SU-DHL-6 (cell line): ENCODE measurements at regions not wholly inside any gene's neighbourhood (a gene's known extent, or its start where the extent isn't known, plus 50 kb on each side); places are given as distances from the start of the nearest gene placed in this dataset.

Experiments
- EZH2phosphoT487 ChIP-seq: fragments of 200-600 bp; sonication (generic), shearing (Covaris generic); conservative IDR thresholded peaks from 2 replicates; pipeline ENCODE4 v1.6.1; 2018; ENCODE audit warnings: mild to moderate bottlenecking, antibody characterized with exemption, low read length, moderate library complexity, mixed read lengths
- TF ChIP-seq, protein P1 (sequence below): fragments of 200-600 bp; sonication (generic); IDR thresholded peaks from one replicate; pipeline ENCODE4 v1.5.1; 2017; ENCODE audit warnings: antibody characterized with exemption, mild to moderate bottlenecking, low read length, moderate library complexity; ENCODE audit not compliant: insufficient read depth, poor library complexity, severe bottlenecking

DNA sequence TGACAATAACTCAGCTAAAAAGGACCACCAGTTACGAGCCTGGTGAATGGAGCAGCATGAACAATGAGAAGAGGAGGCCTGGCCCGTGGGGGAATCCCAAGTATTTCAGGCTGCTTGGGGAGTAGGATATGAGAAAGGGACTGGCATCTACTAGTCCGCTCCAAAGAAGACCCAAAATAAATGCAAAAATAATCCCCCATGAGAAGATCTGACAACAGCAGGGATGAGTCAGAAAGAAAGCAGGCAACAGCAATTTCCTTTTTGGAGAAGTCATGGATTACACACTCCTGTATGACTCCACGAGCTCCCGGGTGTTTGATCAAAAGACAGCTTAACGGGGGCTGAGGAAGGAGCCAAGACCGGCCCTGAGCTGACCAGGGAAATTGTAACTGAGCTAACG, 111.4 kb downstream of the SOX11 start:
- TF ChIP-seq, protein P1, sequence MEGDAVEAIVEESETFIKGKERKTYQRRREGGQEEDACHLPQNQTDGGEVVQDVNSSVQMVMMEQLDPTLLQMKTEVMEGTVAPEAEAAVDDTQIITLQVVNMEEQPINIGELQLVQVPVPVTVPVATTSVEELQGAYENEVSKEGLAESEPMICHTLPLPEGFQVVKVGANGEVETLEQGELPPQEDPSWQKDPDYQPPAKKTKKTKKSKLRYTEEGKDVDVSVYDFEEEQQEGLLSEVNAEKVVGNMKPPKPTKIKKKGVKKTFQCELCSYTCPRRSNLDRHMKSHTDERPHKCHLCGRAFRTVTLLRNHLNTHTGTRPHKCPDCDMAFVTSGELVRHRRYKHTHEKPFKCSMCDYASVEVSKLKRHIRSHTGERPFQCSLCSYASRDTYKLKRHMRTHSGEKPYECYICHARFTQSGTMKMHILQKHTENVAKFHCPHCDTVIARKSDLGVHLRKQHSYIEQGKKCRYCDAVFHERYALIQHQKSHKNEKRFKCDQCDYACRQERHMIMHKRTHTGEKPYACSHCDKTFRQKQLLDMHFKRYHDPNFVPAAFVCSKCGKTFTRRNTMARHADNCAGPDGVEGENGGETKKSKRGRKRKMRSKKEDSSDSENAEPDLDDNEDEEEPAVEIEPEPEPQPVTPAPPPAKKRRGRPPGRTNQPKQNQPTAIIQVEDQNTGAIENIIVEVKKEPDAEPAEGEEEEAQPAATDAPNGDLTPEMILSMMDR: no peak
- TF ChIP-seq EZH2phosphoT487: no peak
